Neural progenitor cell (in vitro differentiated cells): ENCODE measurements at regions not wholly inside any gene's neighbourhood (a gene's known extent, or its start where the extent isn't known, plus 50 kb on each side); places are given as distances from the start of the nearest gene placed in this dataset.
A peak's percentile ranks its signal among the peaks of the same experiment; 100 is the strongest.

Experiments
- DNase-seq: peaks from one replicate; pipeline ENCODE4 v3.0.0-alpha.2; 2016; ENCODE audit warnings: low spot score
- H2AFZ ChIP-seq: fragments of 200-600 bp; sonication (generic); replicated peaks from 2 replicates; pipeline ENCODE4 v1.6.1; 2016; ENCODE audit warnings: antibody characterized with exemption
- H3F3A ChIP-seq: fragments of 200-600 bp; sonication (generic); 2 replicates; pipeline ENCODE4 v1.6.1; 2016; ENCODE audit warnings: antibody characterized with exemption, low read depth
- H3K27ac ChIP-seq: fragments of 200-600 bp; sonication (generic); 2 replicates; pipeline ENCODE4 v1.5.1; 2016; ENCODE audit warnings: mild to moderate bottlenecking
- H3K27me3 ChIP-seq: fragments of 200-600 bp; sonication (generic); 2 replicates; pipeline ENCODE4 v1.6.1; 2016; ENCODE audit warnings: mild to moderate bottlenecking, moderate library complexity
- H3K36me3 ChIP-seq: fragments of 200-600 bp; sonication (generic); 2 replicates; pipeline ENCODE4 v1.5.1; 2016
- H3K4me1 ChIP-seq: fragments of 200-600 bp; sonication (generic); 2 replicates; pipeline ENCODE4 v1.6.1; 2016; ENCODE audit warnings: mixed run types
- H3K4me2 ChIP-seq: fragments of 200-600 bp; sonication (generic); 2 replicates; pipeline ENCODE4 v1.6.1; 2016
- H3K4me3 ChIP-seq: fragments of 200-600 bp; sonication (generic); 2 replicates; pipeline ENCODE4 v1.5.1; 2016
- H3K79me2 ChIP-seq: fragments of 200-600 bp; sonication (generic); 2 replicates; pipeline ENCODE4 v1.6.1; 2016; ENCODE audit warnings: low read depth
- H3K9ac ChIP-seq: fragments of 200-600 bp; sonication (generic); 2 replicates; pipeline ENCODE4 v1.6.1; 2016
- H3K9me3 ChIP-seq: fragments of 200-600 bp; sonication (generic); 2 replicates; pipeline ENCODE4 v1.5.1; 2016; ENCODE audit warnings: low read depth
- H4K20me1 ChIP-seq: fragments of 200-600 bp; sonication (generic); 2 replicates; pipeline ENCODE4 v1.6.1; 2016; ENCODE audit warnings: low read depth
- H3K27ac Mint-ChIP-seq: 3 replicates; pipeline ENCODE4 v1.8.0; 2021; ENCODE audit warnings: mixed read lengths
- H3K27me3 Mint-ChIP-seq: 2 replicates; pipeline ENCODE4 v1.8.0; 2022; ENCODE audit warnings: low read depth, mild to moderate bottlenecking, inconsistent platforms, moderate library complexity, mixed read lengths; ENCODE audit not compliant: insufficient read depth
- H3K36me3 Mint-ChIP-seq: 3 replicates; pipeline ENCODE4 v1.8.0; 2021; ENCODE audit warnings: mixed read lengths
- H3K4me1 Mint-ChIP-seq: 3 replicates; pipeline ENCODE4 v1.8.0; 2021; ENCODE audit warnings: mixed read lengths
- H3K4me3 Mint-ChIP-seq: 3 replicates; pipeline ENCODE4 v1.8.0; 2021; ENCODE audit warnings: mild to moderate bottlenecking, moderate library complexity, mixed read lengths
- H3K9me3 Mint-ChIP-seq: 3 replicates; pipeline ENCODE4 v1.8.0; 2020; ENCODE audit warnings: mixed read lengths
- EZH2 ChIP-seq: fragments of 200-600 bp; sonication (generic); IDR thresholded peaks from 2 replicates; pipeline ENCODE4 v1.6.1; 2017; ENCODE audit warnings: antibody characterized with exemption, mild to moderate bottlenecking, moderate library complexity
- EZH2phosphoT487 ChIP-seq: fragments of 200-600 bp; sonication (generic); IDR thresholded peaks from 2 replicates; pipeline ENCODE4 v1.6.1; 2017; ENCODE audit warnings: antibody characterized with exemption
- TF ChIP-seq, protein P1 (sequence below): fragments of 200-600 bp; sonication (generic); IDR thresholded peaks from 2 replicates; pipeline ENCODE4 v1.5.1; 2017; ENCODE audit warnings: antibody characterized with exemption, mild to moderate bottlenecking

DNA sequence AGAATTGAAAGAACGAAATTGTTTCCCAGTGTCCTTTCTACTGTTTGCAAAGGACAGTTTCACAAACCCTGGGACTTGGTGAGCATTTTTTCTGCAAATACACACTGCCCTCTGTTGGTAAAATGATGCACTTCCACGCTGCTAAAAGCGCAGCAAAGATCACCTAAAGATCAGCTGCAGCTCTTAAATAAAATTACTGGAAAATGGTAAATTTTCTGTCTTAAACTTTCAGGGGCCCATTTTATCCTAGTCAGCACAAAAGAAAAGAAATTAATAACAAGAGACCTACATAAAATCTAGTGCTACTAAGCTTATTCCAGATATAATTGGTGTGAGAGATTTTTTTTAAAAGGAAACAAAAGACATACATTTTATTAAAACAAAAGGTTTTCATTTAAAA is 566.0 kb downstream of the CAAP1 start:
- Mint-ChIP-seq H3K27ac (no peak overlapping the region), H3K9me3 (no peaks in the 10 kb centered on the region), H3K4me1 (peaks cover 2% of the 10 kb centered on the region), H3K27me3 (peaks cover 2% of the 10 kb centered on the region), H3K4me3 (no peak overlapping the region), H3K36me3 (no peaks in the 10 kb centered on the region)
- H3K9me3 ChIP-seq = no peaks in the 10 kb centered on the region
- no peak overlapping the region for H3K9ac ChIP-seq
- H2AFZ ChIP-seq = peak overlapping the region; percentile 60
- no peaks in the 10 kb centered on the region for H4K20me1 ChIP-seq
- H3K27ac ChIP-seq = no peak overlapping the region
- H3K4me2 ChIP-seq = no peak overlapping the region
- no peaks in the 10 kb centered on the region for H3F3A ChIP-seq
- DNase-seq = peak; percentile 71
- no peaks in the 10 kb centered on the region for H3K4me1 ChIP-seq
- no peaks in the 10 kb centered on the region for H3K27me3 ChIP-seq
- H3K36me3 ChIP-seq = no peaks in the 10 kb centered on the region
- TF ChIP-seq, protein P1, sequence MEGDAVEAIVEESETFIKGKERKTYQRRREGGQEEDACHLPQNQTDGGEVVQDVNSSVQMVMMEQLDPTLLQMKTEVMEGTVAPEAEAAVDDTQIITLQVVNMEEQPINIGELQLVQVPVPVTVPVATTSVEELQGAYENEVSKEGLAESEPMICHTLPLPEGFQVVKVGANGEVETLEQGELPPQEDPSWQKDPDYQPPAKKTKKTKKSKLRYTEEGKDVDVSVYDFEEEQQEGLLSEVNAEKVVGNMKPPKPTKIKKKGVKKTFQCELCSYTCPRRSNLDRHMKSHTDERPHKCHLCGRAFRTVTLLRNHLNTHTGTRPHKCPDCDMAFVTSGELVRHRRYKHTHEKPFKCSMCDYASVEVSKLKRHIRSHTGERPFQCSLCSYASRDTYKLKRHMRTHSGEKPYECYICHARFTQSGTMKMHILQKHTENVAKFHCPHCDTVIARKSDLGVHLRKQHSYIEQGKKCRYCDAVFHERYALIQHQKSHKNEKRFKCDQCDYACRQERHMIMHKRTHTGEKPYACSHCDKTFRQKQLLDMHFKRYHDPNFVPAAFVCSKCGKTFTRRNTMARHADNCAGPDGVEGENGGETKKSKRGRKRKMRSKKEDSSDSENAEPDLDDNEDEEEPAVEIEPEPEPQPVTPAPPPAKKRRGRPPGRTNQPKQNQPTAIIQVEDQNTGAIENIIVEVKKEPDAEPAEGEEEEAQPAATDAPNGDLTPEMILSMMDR = peak; percentile 93
- no peak for TF ChIP-seq EZH2phosphoT487
- H3K4me3 ChIP-seq = no peak overlapping the region
- no peaks in the 10 kb centered on the region for H3K79me2 ChIP-seq

DNA sequence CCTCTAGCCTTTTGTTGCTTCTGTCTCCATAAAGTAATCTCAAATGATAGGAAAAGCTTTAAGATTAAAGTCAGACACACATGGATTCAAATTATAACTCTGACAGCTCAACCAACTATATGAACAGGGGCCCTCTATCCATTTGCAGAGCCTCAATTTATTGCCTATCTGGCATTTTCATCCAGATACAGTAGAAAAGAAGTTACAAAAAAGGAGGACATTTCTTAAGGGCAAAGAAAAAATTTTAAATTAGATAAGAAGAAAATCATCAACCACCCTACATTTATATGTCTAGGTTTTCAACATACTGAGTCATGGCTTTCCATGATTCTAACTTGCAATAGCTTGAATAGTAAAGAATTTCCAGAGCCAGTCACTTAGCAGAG is 567.2 kb downstream of the CAAP1 start:
- Mint-ChIP-seq H3K27me3 (peaks cover 2% of the 10 kb centered on the region), H3K27ac (no peak overlapping the region), H3K9me3 (no peaks in the 10 kb centered on the region), H3K36me3 (no peaks in the 10 kb centered on the region), H3K4me1 (peaks cover 2% of the 10 kb centered on the region), H3K4me3 (no peak overlapping the region)
- no peak overlapping the region for H3K9ac ChIP-seq
- TF ChIP-seq, protein P1 = no peak
- TF ChIP-seq EZH2phosphoT487 (no peak), EZH2 (no peak)
- no peaks in the 10 kb centered on the region for H3K79me2 ChIP-seq
- no peak overlapping the region for H3K4me2 ChIP-seq
- H3K9me3 ChIP-seq = no peaks in the 10 kb centered on the region
- H2AFZ ChIP-seq = no peak overlapping the region
- no peaks in the 10 kb centered on the region for H3K36me3 ChIP-seq
- no peak for DNase-seq
- H3K4me1 ChIP-seq = no peaks in the 10 kb centered on the region
- H3K4me3 ChIP-seq = no peak overlapping the region
- H3K27ac ChIP-seq = no peak overlapping the region
- H4K20me1 ChIP-seq = no peaks in the 10 kb centered on the region
- H3K27me3 ChIP-seq = no peaks in the 10 kb centered on the region
- H3F3A ChIP-seq = no peaks in the 10 kb centered on the region

DNA sequence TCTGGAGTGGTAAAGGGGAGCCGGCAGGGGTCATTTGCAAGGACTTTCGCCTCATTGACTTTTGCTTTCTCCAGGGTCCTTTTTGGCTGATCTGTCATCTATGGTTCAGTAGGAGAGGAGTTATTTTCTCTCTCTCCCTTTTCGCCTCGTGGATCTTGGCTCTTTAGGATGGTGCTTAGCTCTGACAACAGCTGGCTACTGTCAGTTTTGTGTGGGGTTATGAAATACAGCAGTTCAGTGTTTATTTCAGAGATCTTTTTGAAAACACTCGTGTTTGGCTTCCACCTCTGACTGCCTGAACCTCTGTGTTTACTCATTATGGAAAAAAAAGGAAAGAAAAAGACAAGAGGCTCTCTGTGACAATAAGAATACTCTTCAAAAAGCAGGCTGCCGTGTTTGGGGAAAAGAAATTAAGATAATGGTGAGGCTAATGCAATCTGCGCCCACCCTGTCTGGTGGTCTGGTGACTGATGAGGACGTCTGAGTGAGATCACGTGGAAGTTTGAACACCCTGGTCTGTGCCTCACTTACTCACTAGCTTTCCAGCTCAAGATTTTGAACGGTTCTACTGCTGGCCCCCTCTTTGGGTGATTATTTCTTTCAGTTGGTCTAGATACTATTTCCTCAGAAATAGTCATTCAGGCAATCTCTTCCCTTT is 567.7 kb downstream of the CAAP1 start:
- Histone ChIP-seq H3F3A (no peaks in the 10 kb centered on the region), H3K27ac (no peak overlapping the region), H3K79me2 (no peaks in the 10 kb centered on the region), H3K4me2 (no peak overlapping the region), H3K4me1 (no peaks in the 10 kb centered on the region), H4K20me1 (no peaks in the 10 kb centered on the region), H2AFZ (no peak overlapping the region), H3K27me3 (no peaks in the 10 kb centered on the region), H3K9me3 (no peaks in the 10 kb centered on the region), H3K9ac (no peak overlapping the region), H3K36me3 (no peaks in the 10 kb centered on the region), H3K4me3 (no peak overlapping the region)
- TF ChIP-seq EZH2 = no peak
- TF ChIP-seq, protein P1 = no peak
- DNase-seq = no peak
- H3K9me3 Mint-ChIP-seq = no peaks in the 10 kb centered on the region
- no peaks in the 10 kb centered on the region for H3K36me3 Mint-ChIP-seq
- no peak overlapping the region for H3K27ac Mint-ChIP-seq
- H3K4me1 Mint-ChIP-seq = peaks cover 2% of the 10 kb centered on the region
- H3K27me3 Mint-ChIP-seq = peaks cover 2% of the 10 kb centered on the region
- H3K4me3 Mint-ChIP-seq = no peak overlapping the region
